Pulmonary artery endothelial cell (primary cell): ENCODE measurements at regions not wholly inside any gene's neighbourhood (a gene's known extent, or its start where the extent isn't known, plus 50 kb on each side); places are given as distances from the start of the nearest gene placed in this dataset.

Source experiments
- DNase-seq: peaks from one replicate; pipeline ENCODE4 v3.0.0-alpha.2; 2011; ENCODE audit warnings: low read depth, low spot score

GRCh38 chr11:109096266-109096665, 325.7 kb upstream of the C11orf87 start:
- no peak for DNase-seq

DNA sequence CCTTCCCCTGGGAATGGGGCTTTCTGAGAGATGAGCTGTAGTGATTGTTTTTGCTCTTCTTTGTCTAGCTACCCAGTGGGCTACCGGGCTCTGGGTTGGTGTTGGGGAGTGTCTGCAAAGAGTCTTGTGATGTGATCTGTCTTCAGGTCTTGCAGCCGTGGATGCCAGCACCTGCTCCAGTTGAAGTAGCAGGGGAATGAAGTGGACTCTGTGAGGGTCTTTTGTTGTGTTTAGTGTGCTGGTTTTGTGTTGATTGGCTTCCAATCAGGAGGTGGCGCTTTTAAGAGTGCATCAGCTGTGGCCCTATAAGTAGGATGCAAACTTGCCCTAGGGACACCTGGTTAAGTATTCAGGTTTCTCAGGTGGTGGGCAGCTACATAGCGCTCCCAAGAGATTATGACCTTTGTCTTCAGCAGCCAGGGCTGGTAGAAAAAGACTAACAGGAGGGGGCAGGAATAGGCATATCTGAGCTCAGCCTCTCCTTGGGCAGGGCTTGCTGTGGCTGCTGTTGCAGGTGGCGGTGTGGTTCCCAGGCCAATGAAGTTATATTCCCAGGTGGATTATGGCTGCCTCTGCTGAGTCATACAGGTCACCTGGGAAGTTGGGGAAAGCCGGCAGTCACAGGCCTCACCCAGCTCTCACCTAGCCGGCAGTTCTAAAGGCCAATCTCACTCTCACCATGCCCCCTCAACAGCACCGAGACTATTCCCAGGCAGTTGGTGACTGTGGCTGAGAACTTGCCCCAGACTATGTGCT, 315.7 kb upstream of the C11orf87 start:
- no peak for DNase-seq

DNA sequence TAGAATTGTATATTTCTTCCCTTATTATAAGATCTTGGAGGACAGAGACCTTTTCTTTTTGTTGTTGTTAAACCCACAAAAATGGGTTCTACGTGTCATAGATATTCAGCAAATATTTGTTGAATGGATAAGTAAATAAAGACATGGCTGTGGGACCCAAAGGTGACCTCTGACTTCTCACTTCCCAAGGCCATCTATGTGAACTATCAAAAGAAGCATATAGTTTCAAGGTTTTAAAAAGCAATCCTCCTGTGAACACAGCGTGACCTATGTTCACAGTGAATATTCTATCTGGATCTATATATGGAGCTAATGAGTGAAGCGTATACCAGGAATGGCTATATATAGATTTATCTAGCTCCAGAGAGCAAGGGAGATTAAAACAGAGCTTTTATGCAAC, 312.8 kb upstream of the C11orf87 start:
- DNase-seq = no peak

GRCh38 chr11:109109571-109110315, 312.2 kb upstream of the C11orf87 start:
- no peak for DNase-seq

GRCh38 chr11:109112261-109112660, 309.7 kb upstream of the C11orf87 start:
- no peak for DNase-seq

DNA sequence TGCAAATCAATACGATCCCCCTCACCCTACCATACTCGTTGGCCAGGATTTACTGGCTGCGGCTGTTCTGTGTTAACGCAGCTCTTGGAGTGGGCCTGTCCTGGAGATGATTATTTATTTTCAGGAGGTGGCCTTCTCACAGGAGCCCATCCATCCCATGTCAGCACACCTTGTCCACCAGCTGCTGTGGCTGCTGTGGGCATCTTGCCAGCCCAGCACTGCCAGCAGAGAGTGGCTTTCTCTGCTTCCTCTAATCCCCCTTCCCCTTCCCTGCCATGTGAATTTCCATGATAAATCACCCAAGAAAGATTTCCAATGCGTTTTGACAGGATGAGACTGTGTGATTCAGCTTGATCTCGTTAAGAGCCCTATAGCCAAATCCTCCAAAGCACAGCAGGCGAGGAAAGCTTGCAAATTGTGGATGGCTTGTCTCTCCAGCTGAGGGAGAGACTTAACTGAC, 309.1 kb upstream of the C11orf87 start:
- no peak for DNase-seq

DNA sequence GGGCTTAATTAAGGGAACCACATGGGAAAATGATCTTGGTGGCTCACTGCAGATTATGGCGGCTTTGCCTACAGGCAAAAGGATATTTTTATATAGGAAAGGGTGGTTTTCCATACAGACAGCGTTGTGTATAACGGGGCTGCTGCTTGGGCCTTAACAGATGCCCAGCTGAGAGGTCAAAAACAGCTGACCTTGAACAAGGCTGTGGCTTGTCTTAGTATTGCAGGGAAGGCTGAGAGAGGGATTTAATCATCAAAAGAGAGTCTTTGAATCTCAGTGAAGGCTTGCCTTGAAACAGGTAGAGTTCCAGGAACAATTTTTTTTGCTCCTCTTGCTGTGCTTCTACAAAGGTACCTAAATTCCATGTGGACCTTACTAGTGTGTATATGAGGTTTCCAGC, 301.6 kb upstream of the C11orf87 start:
- DNase-seq = no peak

DNA sequence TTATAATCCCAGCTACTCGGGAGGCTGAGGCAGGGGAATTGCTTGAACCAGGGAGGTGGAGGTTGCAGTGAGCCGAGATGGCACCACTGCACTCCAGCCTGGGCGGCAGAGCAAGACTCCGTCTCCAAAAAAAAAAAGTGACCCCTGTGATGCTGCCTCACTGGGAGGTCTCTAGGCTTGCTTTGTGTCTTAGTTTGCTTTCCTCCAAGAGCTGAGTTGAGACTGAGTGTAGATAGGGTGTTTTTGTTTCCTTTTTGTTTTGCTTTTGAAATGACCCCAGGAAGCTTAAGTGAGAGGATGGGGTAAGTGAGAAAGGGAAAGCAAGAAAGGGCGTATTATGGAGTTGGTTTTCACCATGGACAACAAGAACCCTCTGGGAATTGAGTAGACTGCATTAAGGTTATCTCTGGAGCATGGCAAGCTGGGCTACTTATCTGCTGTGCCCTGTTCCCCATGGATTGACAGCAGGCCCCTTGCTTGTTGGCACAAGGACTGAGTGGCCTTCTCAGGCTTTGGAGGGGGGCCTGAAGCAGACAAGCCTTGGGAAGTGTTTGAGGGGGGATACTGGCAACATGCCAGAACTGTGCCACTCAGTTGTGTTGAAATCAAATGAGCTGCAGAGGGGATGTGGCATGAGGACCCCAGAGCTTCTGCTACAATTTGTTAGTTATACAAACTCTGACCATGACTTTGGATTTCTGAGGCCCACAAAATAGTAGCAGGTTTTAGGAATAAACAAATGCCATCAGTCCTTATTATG, 300.6 kb upstream of the C11orf87 start:
- DNase-seq = no peak

DNA sequence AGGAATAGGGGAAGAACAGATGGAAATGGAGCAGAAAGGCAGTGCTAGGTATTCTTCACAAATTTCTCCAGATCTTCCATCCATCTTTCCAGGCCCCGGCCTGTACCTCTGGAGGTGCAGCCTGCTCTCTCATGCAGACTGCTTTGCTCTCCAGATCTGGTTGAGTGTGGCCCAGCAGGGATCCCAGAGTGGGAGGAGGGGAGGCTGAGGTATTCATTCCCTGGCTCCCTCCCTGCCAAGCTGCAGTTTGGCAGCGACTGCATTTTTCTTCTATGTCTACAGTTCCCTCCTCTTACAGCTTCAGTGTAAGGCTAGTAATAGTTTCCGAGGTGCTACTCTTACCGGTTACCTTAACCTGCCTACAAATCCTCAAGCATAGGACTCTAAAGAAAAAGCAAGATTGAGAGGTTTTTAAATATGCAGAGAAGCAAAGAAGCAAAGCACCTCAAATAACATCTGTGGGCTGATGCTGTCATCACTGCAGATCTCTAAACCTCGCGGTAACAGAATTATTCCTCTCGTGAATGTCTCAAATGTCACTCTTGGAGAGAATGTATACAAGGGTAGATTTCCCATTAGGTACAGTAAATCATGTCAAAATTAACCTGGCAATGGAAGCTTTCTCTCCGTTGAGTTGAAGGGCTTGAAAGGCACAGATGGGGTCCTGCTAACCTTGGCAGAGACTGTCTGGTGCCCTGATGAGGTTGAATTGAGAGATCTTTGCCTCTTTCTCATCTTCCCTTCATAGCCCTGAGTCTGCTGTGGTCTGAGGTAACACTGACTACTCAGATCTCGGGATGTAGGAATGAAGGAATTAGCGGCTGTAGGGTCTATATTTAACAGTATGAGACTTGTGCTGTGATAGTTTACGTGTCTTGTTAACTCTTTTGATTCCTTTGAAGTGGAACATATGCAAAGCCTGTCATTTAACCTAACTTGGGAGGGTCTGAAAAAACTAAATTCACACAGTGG, 297.9 kb upstream of the C11orf87 start:
- DNase-seq = no peak

DNA sequence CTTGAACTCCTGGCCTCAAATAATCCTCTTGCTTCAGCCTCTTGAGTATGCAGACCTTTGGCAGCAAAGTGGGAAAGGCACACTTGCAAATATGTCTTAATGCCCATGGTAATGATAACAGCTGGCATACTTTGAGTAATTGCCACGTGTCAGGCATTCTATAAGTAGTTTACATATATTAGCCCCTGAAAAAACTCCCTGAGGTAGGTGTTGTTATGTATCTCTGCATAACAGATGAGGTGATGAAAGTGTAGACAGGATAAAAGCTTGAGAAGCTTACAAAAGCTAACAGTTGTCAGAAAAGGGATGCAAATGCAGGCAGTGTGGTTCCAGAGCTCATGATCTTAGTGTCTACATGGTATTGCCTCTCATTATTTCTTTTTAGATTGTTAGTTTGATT, 291.1 kb upstream of the C11orf87 start:
- no peak for DNase-seq

DNA sequence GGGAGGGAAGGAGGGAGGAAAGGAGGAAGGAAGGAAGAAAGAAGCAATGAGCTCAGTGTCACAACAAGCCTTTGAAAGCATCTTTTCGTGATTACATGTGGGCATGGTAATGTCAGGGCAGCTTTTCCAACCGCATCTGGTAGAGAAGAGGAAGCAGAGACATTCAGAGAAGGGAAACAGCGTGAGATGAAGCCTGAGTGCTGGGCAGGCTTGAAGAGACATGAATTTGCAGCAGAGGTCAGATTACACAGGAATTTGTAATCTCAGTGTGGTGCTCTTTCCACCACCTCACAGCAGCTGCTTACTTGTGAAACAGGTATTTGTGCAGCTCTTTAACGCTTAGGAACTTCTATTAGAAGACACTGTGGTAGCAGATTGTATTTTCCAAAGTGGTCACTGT, 289.5 kb upstream of the C11orf87 start:
- no peak for DNase-seq

DNA sequence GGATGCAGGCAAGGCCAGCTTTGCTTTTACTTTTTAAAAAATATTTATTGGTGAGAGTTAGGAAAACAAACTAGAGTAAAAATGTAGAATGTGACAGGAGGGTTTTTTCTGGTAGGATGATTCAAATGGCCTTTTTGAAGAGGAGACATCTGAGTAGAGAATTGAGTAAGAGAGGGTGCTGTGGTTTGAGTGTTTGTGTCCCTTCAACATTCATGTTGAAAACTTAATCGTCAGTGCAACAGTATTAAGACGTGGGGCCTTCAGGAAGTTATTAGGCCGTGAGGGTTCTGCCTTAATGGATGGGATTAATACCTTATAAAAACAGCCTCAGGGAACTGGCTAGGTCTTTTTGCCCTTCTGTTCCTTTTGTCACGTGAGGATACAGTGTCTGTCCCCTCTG, 288.8 kb upstream of the C11orf87 start:
- no peak for DNase-seq

- no peak for DNase-seq
Observed at GRCh38 chr11:109135627-109136026, 286.4 kb upstream of the C11orf87 start.

- no peak for DNase-seq
Observed at GRCh38 chr11:109138196-109138595, 283.8 kb upstream of the C11orf87 start.

- DNase-seq = no peak
Observed at GRCh38 chr11:109140426-109140825, 281.6 kb upstream of the C11orf87 start.

DNA sequence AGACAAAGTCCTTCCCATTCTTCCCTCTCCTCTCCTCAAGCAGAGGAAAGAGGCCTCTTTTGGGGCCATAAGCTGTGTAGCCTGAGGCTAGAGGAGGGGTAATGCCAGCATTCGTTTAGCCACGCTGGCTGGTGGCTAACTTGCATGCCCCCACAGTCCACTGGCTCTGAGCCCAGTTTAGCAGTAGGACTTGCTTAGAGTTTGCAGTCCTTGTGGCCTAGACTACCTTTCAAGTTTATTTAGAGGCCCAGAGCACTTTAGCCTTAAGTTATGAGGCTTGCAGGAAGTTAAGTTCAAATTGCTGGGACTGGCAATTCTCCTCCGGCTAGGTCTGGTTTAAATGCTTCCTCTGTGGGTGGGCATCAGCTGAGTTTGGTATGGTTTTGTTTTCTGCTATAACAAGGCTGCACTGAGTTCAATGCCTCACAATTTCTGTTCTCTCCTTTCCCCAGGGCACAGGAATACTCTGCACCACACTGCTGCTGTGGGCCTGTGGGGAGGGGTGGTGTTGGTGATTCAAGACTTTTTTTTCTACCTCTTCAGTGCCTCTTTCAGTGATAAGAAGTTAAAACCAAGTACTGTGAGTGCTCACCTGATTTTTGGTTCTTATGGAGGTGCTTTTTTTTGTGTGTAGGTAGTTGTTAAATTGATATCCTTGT, 281.0 kb upstream of the C11orf87 start:
- DNase-seq = no peak

GRCh38 chr11:109145287-109145686, 276.7 kb upstream of the C11orf87 start:
- DNase-seq = no peak

- no peak for DNase-seq
Observed at GRCh38 chr11:109147726-109148125, 274.3 kb upstream of the C11orf87 start.

- no peak for DNase-seq
Observed at GRCh38 chr11:109148669-109149068, 273.3 kb upstream of the C11orf87 start.

DNA sequence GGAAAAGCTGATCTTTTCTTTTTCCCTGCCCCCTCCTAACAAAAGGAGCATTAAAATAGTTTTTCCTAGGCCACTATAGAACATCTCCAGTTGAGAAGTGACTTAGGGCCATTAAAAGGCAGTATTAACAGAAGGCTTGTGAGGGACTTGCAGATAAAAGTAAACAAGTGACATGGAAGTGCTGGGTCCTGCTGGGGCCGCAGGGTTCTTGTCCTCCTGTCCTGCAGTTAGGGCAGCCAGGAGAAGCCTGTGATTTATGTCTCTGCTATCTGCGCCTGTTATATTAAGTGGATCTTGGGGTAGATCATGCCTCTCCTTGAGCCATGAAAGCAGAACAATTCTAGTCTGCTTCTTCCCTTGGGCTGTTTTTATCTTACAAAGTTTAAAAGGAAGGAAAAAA, 271.4 kb upstream of the C11orf87 start:
- DNase-seq = no peak
